ENCODE measurements at regions not wholly inside any gene's neighbourhood (a gene's known extent, or its start where the extent isn't known, plus 50 kb on each side); places are given as distances from the start of the nearest gene placed in this dataset.

- DNase-seq, result no peak
- H3K4me3 ChIP-seq (ENCODE audit: low read length), result no peak overlapping the region
- H3F3A ChIP-seq (ENCODE audit: insufficient read depth, low read length), result no peaks in the 10 kb centered on the region
- no peaks in the 10 kb centered on the region for H3K9me3 ChIP-seq (replicated peaks; ENCODE audit: insufficient read depth, low read length)
- H3K79me2 ChIP-seq (ENCODE audit: low read length), result no peaks in the 10 kb centered on the region
- TF ChIP-seq EZH2 (optimal IDR thresholded peaks at IDR 0.05; ENCODE audit: low read depth, low read length) (no peak), CTCF (IDR thresholded peaks at IDR 0.05; ENCODE audit: low read length) (no peak), EZH2phosphoT487 (IDR thresholded peaks at IDR 0.05; ENCODE audit: low read length) (no peak)
- H4K20me1 ChIP-seq (ENCODE audit: insufficient read depth, low read length), result no peaks in the 10 kb centered on the region
- no peaks in the 10 kb centered on the region for H3K9me2 ChIP-seq (replicated peaks; ENCODE audit: insufficient read depth, low read length)
- no peak overlapping the region for H3K4me2 ChIP-seq (ENCODE audit: low read depth, low read length)
- no peak overlapping the region for H2AFZ ChIP-seq (ENCODE audit: low read length)
- H3K36me3 ChIP-seq (replicated peaks; ENCODE audit: insufficient read depth, low read length), result no peaks in the 10 kb centered on the region
- no peak overlapping the region for H3K27ac ChIP-seq (ENCODE audit: low read length)
- H3K27me3 ChIP-seq (replicated peaks; ENCODE audit: insufficient read depth, low read length), result no peaks in the 10 kb centered on the region
- H3K4me1 ChIP-seq (ENCODE audit: low read length), result no peaks in the 10 kb centered on the region
- H3K9ac ChIP-seq (ENCODE audit: low read length), result no peak overlapping the region
Observed at GRCh38 chrX:22575161-22575845, 302.6 kb downstream of the CBLL2 start.

DNA sequence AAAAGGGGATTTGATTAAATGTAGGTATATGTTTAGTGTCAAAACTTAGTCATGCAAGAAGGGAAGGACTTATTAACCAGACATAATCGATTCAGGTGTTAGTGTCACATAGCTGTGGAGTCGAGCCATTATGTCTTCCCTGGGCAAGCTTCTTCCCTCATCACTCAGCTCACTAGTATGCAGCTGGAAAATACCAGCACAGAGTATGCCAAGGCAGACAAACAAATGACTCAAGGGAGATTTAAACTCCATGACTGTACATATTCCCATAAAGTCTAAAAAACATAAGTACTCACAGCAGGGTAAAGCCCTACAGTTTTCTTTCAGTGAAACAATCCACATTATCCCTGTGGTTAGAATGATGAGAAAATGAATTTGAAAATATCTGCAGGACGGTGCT is 304.5 kb downstream of the CBLL2 start:
- H3K4me3 ChIP-seq (ENCODE audit: low read length), result no peak overlapping the region
- H3K27ac ChIP-seq (ENCODE audit: low read length), result no peak overlapping the region
- DNase-seq, result no peak
- H3K79me2 ChIP-seq (ENCODE audit: low read length), result no peaks in the 10 kb centered on the region
- no peaks in the 10 kb centered on the region for H3F3A ChIP-seq (ENCODE audit: insufficient read depth, low read length)
- no peaks in the 10 kb centered on the region for H3K36me3 ChIP-seq (replicated peaks; ENCODE audit: insufficient read depth, low read length)
- H2AFZ ChIP-seq (ENCODE audit: low read length), result no peak overlapping the region
- no peaks in the 10 kb centered on the region for H3K27me3 ChIP-seq (replicated peaks; ENCODE audit: insufficient read depth, low read length)
- no peak overlapping the region for H3K9ac ChIP-seq (ENCODE audit: low read length)
- TF ChIP-seq EZH2 (optimal IDR thresholded peaks at IDR 0.05; ENCODE audit: low read depth, low read length) (no peak), CTCF (IDR thresholded peaks at IDR 0.05; ENCODE audit: low read length) (no peak), EZH2phosphoT487 (IDR thresholded peaks at IDR 0.05; ENCODE audit: low read length) (no peak)
- no peak overlapping the region for H3K4me2 ChIP-seq (ENCODE audit: low read depth, low read length)
- no peaks in the 10 kb centered on the region for H3K4me1 ChIP-seq (ENCODE audit: low read length)
- no peaks in the 10 kb centered on the region for H3K9me3 ChIP-seq (replicated peaks; ENCODE audit: insufficient read depth, low read length)
- H4K20me1 ChIP-seq (ENCODE audit: insufficient read depth, low read length), result no peaks in the 10 kb centered on the region
- H3K9me2 ChIP-seq (replicated peaks; ENCODE audit: insufficient read depth, low read length), result no peaks in the 10 kb centered on the region

DNA sequence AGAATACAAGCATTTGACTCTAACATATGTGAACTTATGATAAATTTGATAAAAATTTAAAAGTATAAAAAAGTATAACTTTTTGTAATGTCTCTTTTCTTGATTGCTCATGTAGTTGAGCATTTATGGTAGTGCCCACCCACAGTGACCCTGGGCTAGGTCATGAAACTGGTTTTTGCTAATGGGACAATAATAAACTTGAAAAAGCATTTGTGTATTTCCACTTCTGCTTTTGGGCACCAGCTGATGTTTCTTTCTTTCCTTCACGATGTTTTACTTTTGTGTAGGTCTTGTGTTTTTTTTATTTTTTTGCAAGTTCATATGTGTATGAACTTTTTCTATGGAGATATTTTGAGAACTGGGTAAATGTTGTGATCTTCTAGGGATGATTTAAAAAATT is 313.1 kb downstream of the CBLL2 start:
- no peaks in the 10 kb centered on the region for H3K36me3 ChIP-seq (replicated peaks; ENCODE audit: insufficient read depth, low read length)
- no peak overlapping the region for H2AFZ ChIP-seq (ENCODE audit: low read length)
- peak; percentile 8 for DNase-seq
- no peaks in the 10 kb centered on the region for H3K27me3 ChIP-seq (replicated peaks; ENCODE audit: insufficient read depth, low read length)
- H3K27ac ChIP-seq (ENCODE audit: low read length), result no peak overlapping the region
- H4K20me1 ChIP-seq (ENCODE audit: insufficient read depth, low read length), result no peaks in the 10 kb centered on the region
- no peaks in the 10 kb centered on the region for H3K4me1 ChIP-seq (ENCODE audit: low read length)
- H3K9me3 ChIP-seq (replicated peaks; ENCODE audit: insufficient read depth, low read length), result no peaks in the 10 kb centered on the region
- no peak overlapping the region for H3K9ac ChIP-seq (ENCODE audit: low read length)
- no peaks in the 10 kb centered on the region for H3F3A ChIP-seq (ENCODE audit: insufficient read depth, low read length)
- H3K79me2 ChIP-seq (ENCODE audit: low read length), result no peaks in the 10 kb centered on the region
- H3K4me3 ChIP-seq (ENCODE audit: low read length), result no peak overlapping the region
- no peaks in the 10 kb centered on the region for H3K9me2 ChIP-seq (replicated peaks; ENCODE audit: insufficient read depth, low read length)
- TF ChIP-seq CTCF (IDR thresholded peaks at IDR 0.05; ENCODE audit: low read length) (no peak), EZH2phosphoT487 (IDR thresholded peaks at IDR 0.05; ENCODE audit: low read length) (no peak), EZH2 (optimal IDR thresholded peaks at IDR 0.05; ENCODE audit: low read depth, low read length) (no peak)
- no peak overlapping the region for H3K4me2 ChIP-seq (ENCODE audit: low read depth, low read length)

Data from MM.1S (cell line).